ENCODE measurements at regions not wholly inside any gene's neighbourhood (a gene's known extent, or its start where the extent isn't known, plus 50 kb on each side); places are given as distances from the start of the nearest gene placed in this dataset.
"Not testable (repeated sequence)": the region's sequence is repeated elsewhere in the genome, so short reads cannot be mapped to it uniquely, and the experiment has no call there.

- H3K4me1 ChIP-seq (ENCODE audit: low read depth), result no peaks in the 10 kb centered on the region
- intact Hi-C loops (cut with DNase I, micrococcal nuclease), result no loop called here
Observed at GRCh38 chr2:153532140-153532539, 53.6 kb upstream of the RPRM start.

GRCh38 chr2:153533803-153534202 is 55.2 kb upstream of the RPRM start:
- H3K4me3 ChIP-seq; DNase-seq; H3K4me1 ChIP-seq (ENCODE audit: low read depth); ATAC-seq; intact Hi-C loops (cut with DNase I, micrococcal nuclease); H3K36me3 ChIP-seq (ENCODE audit: low read depth); H3K9me3 ChIP-seq: not testable (repeated sequence)

More at GRCh38 chr2:153532140-153532539, 53.6 kb upstream of the RPRM start:
- no peak for TF ChIP-seq CTCF (IDR thresholded peaks at IDR 0.05)
- ATAC-seq, result no peak
- Histone ChIP-seq H3K4me3 (no peak overlapping the region), H3K36me3 (ENCODE audit: low read depth) (no peaks in the 10 kb centered on the region), H3K9me3 (no peaks in the 10 kb centered on the region)
- no peak for DNase-seq

DNA sequence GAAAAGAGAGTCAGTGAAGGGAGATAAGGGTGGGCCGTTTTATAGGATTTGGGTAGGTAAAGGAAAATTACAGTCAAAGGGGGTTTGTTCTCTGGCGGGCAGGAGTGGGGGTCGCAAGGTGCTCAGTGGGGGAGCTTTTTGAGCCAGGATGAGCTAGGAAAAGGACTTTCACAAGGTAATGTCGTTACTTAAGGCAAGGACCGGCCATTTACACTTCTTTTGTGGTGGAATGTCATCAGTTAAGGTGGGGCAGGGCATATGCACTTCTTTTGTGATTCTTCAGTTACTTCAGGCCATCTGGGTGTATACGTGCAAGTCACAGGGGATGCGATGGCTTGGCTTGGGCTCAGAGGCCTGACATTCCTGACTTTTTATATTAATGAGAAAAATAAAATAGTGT is 56.0 kb upstream of the RPRM start:
- H3K4me3 ChIP-seq; intact Hi-C loops (cut with DNase I, micrococcal nuclease); DNase-seq; ATAC-seq; H3K4me1 ChIP-seq (ENCODE audit: low read depth); H3K9me3 ChIP-seq; H3K36me3 ChIP-seq (ENCODE audit: low read depth): not testable (repeated sequence)

DNA sequence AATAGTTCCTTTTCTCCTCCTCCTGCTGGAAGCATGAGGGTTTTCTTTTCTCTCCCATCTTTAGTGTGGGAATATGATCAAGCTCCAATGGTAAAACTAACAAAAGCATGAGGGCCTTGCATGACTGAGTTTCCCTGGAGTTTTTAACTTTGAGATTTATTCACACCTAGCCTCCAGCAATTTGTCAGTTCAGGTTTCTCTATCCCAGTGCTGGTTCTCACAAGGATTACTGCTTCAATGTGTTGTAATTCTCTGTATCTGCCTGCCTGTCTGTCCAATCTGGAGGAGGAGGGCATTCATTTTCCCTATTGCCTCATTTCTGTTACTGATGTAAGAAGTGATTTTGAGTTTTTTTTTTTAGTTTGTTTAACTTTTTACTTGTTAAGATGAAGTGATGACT is 57.6 kb upstream of the RPRM start:
- ATAC-seq, result no peak
- intact Hi-C loops (cut with DNase I, micrococcal nuclease), result no loop called here

DNA sequence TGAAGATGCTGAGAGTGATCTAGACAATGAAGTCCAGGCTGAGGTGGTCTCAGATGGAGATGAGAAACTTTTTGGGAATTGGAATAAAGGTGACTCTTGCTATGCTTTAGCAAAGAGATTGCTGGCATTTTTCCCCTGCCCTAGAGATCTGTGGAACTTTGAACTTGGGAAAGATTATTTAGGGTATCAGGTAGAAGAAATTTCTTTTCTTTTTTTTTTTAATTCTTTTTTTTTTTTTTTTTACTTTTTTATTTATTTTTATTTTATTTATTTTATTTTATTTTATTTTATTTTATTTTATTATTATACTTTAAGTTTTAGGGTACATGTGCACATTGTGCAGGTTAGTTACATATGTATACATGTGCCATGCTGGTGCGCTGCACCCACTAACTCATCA is 59.5 kb upstream of the RPRM start:
- H3K4me3 ChIP-seq; H3K9me3 ChIP-seq; H3K4me1 ChIP-seq (ENCODE audit: low read depth); DNase-seq; intact Hi-C loops (cut with DNase I, micrococcal nuclease); H3K36me3 ChIP-seq (ENCODE audit: low read depth); ATAC-seq: not testable (repeated sequence)

More for the DNA sequence above, 57.6 kb upstream of the RPRM start:
- peaks cover 6% of the 10 kb centered on the region for H3K9me3 ChIP-seq
- no peaks in the 10 kb centered on the region for H3K4me1 ChIP-seq (ENCODE audit: low read depth)
- H3K36me3 ChIP-seq (ENCODE audit: low read depth), result no peaks in the 10 kb centered on the region
- no peak overlapping the region for H3K4me3 ChIP-seq
- DNase-seq, result no peak
- TF ChIP-seq CTCF (IDR thresholded peaks at IDR 0.05), result no peak

- Histone ChIP-seq H3K9me3 (peaks cover 6% of the 10 kb centered on the region), H3K36me3 (ENCODE audit: low read depth) (no peaks in the 10 kb centered on the region), H3K4me1 (ENCODE audit: low read depth) (no peaks in the 10 kb centered on the region), H3K4me3 (no peak overlapping the region)
- TF ChIP-seq CTCF (IDR thresholded peaks at IDR 0.05), result no peak
- intact Hi-C loops (cut with DNase I, micrococcal nuclease), result no loop called here
- ATAC-seq, result no peak
- DNase-seq, result no peak
Observed at GRCh38 chr2:153543635-153544071, 65.1 kb upstream of the RPRM start.

- no peak for TF ChIP-seq CTCF (IDR thresholded peaks at IDR 0.05)
- H3K4me1 ChIP-seq (ENCODE audit: low read depth), result no peaks in the 10 kb centered on the region
- H3K9me3 ChIP-seq, result no peaks in the 10 kb centered on the region
- ATAC-seq (no peak), DNase-seq (no peak)
- H3K4me3 ChIP-seq, result no peak overlapping the region
- no peaks in the 10 kb centered on the region for H3K36me3 ChIP-seq (ENCODE audit: low read depth)
- intact Hi-C loops (cut with DNase I, micrococcal nuclease), result no loop called here
Observed at GRCh38 chr2:153546358-153546757, 67.8 kb upstream of the RPRM start.
